GM18907 (cell line): ENCODE measurements at regions not wholly inside any gene's neighbourhood (a gene's known extent, or its start where the extent isn't known, plus 50 kb on each side); places are given as distances from the start of the nearest gene placed in this dataset.
"Not testable (repeated sequence)": the region's sequence is repeated elsewhere in the genome, so short reads cannot be mapped to it uniquely, and the experiment has no call there.

Experiments used
- ATAC-seq: cut with Tn5 transposase; IDR thresholded peaks from one replicate; pipeline ENCODE4 v1.9.1; 2021; ENCODE audit warnings: mild to moderate bottlenecking, moderate library complexity; ENCODE audit not compliant: unreplicated experiment

- ATAC-seq: no peak
Observed at GRCh38 chr6:81977486-81977885, 225.0 kb upstream of the TENT5A start.

- no peak for ATAC-seq
Observed at GRCh38 chr6:81969814-81970213, 217.3 kb upstream of the TENT5A start.

GRCh38 chr6:81969011-81969410 is 216.5 kb upstream of the TENT5A start:
- no peak for ATAC-seq

GRCh38 chr6:81966968-81967367 is 214.5 kb upstream of the TENT5A start:
- no peak for ATAC-seq

GRCh38 chr6:81962198-81962597 is 209.7 kb upstream of the TENT5A start:
- no peak for ATAC-seq

GRCh38 chr6:81950877-81951276 is 198.4 kb upstream of the TENT5A start:
- peak; percentile 68 for ATAC-seq

- ATAC-seq: no peak
Observed at GRCh38 chr6:81948861-81949260, 196.4 kb upstream of the TENT5A start.

GRCh38 chr6:81948196-81948595 is 195.7 kb upstream of the TENT5A start:
- ATAC-seq: not testable (repeated sequence)

- ATAC-seq: no peak
Observed at GRCh38 chr6:81944661-81945060, 192.2 kb upstream of the TENT5A start.

- ATAC-seq: not testable (repeated sequence)
Observed at GRCh38 chr6:81942842-81943241, 190.4 kb upstream of the TENT5A start.

GRCh38 chr6:81942067-81942370 is 189.5 kb upstream of the TENT5A start:
- no peak for ATAC-seq

- ATAC-seq: no peak
Observed at GRCh38 chr6:81940451-81940985, 188.0 kb upstream of the TENT5A start.

- no peak for ATAC-seq
Observed at GRCh38 chr6:81939766-81940165, 187.3 kb upstream of the TENT5A start.

GRCh38 chr6:81938991-81939732 is 186.7 kb upstream of the TENT5A start:
- ATAC-seq: no peak

- ATAC-seq: peak; percentile 85
Observed at GRCh38 chr6:81938014-81938856, 185.8 kb upstream of the TENT5A start.

- ATAC-seq: no peak
Observed at GRCh38 chr6:81937296-81937937, 184.9 kb upstream of the TENT5A start.

GRCh38 chr6:81934936-81935335 is 182.5 kb upstream of the TENT5A start:
- ATAC-seq: no peak

GRCh38 chr6:81933608-81934051 is 181.1 kb upstream of the TENT5A start:
- no peak for ATAC-seq

GRCh38 chr6:81933089-81933488 is 180.6 kb upstream of the TENT5A start:
- peak; percentile 47 for ATAC-seq

- ATAC-seq: not testable (repeated sequence)
Observed at GRCh38 chr6:81932448-81932847, 180.0 kb upstream of the TENT5A start.

- no peak for ATAC-seq
Observed at GRCh38 chr6:81929828-81930227, 177.3 kb upstream of the TENT5A start.
